ENCODE measurements at regions not wholly inside any gene's neighbourhood (a gene's known extent, or its start where the extent isn't known, plus 50 kb on each side); places are given as distances from the start of the nearest gene placed in this dataset.

DNA sequence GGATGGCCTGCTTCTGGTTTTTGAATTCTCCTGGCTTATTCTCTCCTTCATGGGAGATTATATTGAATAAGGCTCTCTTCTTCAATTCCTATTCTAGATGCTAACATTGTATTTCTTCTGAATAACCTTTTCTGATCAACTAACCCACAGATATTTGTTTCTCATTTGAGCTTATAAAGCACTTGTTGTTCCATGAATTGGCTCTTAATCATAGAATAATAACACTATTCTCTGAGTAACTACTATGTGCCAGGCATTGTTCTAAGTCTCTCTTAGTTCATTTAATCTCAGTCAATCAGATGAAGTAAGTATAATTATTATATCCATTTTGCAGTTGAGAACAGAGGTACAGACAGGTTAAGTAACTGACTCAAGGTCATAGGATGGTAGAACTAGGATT, 136.3 kb upstream of the MLIP start:
- Mint-ChIP-seq H3K36me3 (ENCODE audit: low read depth) (no peaks in the 10 kb centered on the region), H3K27me3 (ENCODE audit: low read depth) (no peaks in the 10 kb centered on the region)

DNA sequence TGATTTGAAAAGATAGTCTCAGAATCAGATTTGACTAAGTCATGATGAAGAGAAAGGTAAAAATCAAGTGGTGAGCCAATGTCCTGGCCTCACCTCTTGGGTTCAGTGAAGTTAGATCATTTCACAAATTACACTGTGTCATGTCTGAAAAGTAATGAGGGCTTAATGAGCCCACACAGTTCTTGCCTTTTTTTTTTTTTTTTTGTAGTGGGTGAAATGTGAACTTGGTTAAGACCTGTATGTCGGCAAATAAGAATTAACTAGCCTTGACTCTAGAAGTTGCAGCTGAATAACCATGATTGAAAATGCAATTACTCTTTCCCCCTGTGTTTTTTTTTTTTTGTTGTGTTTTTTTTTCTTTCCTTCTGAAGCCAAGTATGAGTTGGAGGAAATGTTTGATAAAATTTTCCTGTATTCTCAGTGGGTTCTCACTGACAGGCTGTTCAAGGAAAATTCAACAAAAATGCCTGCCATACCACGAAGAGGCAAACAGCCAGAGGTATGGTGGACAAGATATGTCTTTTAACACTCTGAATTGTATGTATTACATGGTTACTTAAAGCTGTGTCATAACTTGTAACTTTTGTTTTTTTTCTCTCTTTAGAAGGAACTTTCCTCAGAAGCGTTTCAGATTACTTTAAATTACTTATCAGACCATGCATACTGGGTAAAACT, 135.2 kb upstream of the MLIP start:
- DNase-seq (ENCODE audit: low read depth, low spot score): no peak
- Mint-ChIP-seq H3K4me3 (no peak overlapping the region), H3K4me1 (no peaks in the 10 kb centered on the region), H3K36me3 (ENCODE audit: low read depth) (no peaks in the 10 kb centered on the region), H3K27ac (ENCODE audit: unreplicated experiment) (no peak overlapping the region), H3K9me3 (peaks cover 5% of the 10 kb centered on the region), H3K27me3 (ENCODE audit: low read depth) (no peaks in the 10 kb centered on the region)
- no peak for TF ChIP-seq CTCF (conservative IDR thresholded peaks at IDR 0.05)

More for the DNA sequence above, 136.3 kb upstream of the MLIP start:
- Mint-ChIP-seq H3K4me1 (no peaks in the 10 kb centered on the region), H3K9me3 (peaks cover 2% of the 10 kb centered on the region), H3K4me3 (no peak overlapping the region), H3K27ac (ENCODE audit: unreplicated experiment) (no peak overlapping the region)
- no peak for DNase-seq (ENCODE audit: low read depth, low spot score)
- TF ChIP-seq CTCF (conservative IDR thresholded peaks at IDR 0.05): no peak

DNA sequence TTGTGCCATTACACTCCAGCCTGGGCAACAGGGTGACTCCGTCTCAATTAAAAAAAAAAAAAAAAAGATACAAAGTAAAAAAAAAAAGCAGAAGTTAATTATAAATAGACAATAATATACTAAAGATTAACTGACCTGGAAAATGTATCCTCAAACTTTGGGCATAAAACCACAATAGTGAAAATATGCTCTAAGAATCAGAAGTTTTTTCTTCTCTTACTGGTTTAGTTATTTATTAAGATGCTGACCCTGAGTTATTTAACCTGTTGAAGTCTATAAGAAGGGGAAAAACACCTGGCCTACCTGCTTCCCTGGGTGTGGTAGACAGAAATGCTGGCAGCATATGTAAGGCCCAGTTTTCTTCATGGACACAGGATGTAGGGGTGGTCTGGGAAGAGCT, 133.7 kb upstream of the MLIP start:
- Mint-ChIP-seq H3K27ac (ENCODE audit: unreplicated experiment) (no peak overlapping the region), H3K4me3 (no peak overlapping the region), H3K9me3 (peaks cover 5% of the 10 kb centered on the region), H3K36me3 (ENCODE audit: low read depth) (no peaks in the 10 kb centered on the region), H3K27me3 (ENCODE audit: low read depth) (no peaks in the 10 kb centered on the region), H3K4me1 (no peaks in the 10 kb centered on the region)
- DNase-seq (ENCODE audit: low read depth, low spot score): no peak
- no peak for TF ChIP-seq CTCF (conservative IDR thresholded peaks at IDR 0.05)

DNA sequence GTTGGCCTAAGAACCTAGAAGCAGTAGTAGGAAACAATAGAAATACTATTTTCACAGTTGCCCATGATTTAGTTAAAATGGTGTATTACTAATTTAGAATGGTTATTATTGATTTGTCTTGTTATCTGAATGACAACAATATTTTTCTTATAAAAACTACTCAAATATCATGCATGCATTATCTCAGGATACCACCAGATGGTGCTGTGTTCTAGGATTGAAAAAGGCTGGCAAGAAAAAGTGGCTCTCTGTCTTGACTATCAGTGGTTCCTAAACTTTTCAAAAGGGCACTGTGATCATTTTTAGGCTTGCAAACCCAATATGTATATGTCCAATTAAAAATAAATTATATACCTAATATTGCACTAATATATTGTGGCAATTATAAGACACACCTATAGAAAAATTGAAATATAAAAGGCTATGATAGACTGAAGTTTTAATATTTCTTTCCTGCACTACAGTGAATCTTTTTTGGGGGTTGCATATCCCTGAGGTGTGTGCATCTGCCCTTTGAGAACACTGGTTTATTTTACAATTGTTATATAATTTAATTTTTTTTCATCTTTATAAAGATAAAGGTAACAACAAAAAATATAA, 131.7 kb upstream of the MLIP start:
- TF ChIP-seq CTCF (conservative IDR thresholded peaks at IDR 0.05): peak; percentile 95
- Mint-ChIP-seq H3K9me3 (peaks cover 3% of the 10 kb centered on the region), H3K36me3 (ENCODE audit: low read depth) (no peaks in the 10 kb centered on the region), H3K4me1 (no peaks in the 10 kb centered on the region), H3K4me3 (no peak overlapping the region), H3K27ac (ENCODE audit: unreplicated experiment) (no peak overlapping the region), H3K27me3 (ENCODE audit: low read depth) (no peaks in the 10 kb centered on the region)
- peak; percentile 24 for DNase-seq (ENCODE audit: low read depth, low spot score)

- DNase-seq (ENCODE audit: low read depth, low spot score): no peak
- peaks cover 6% of the 10 kb centered on the region for H3K4me1 Mint-ChIP-seq
- no peaks in the 10 kb centered on the region for H3K36me3 Mint-ChIP-seq (ENCODE audit: low read depth)
- TF ChIP-seq CTCF (conservative IDR thresholded peaks at IDR 0.05): no peak
- H3K27me3 Mint-ChIP-seq (ENCODE audit: low read depth): peaks cover 5% of the 10 kb centered on the region
- no peak overlapping the region for H3K27ac Mint-ChIP-seq (ENCODE audit: unreplicated experiment)
- no peak overlapping the region for H3K4me3 Mint-ChIP-seq
- H3K9me3 Mint-ChIP-seq: peaks cover 3% of the 10 kb centered on the region
Observed at GRCh38 chr6:53982366-53983050, 128.7 kb upstream of the MLIP start.
